Stimulated activated CD8-positive, alpha-beta memory T cell treated with anti-CD3 and anti-CD28 coated beads, Interleukin-7, amount 100 ng/mL, for 4 hours (primary cell): ENCODE measurements at regions not wholly inside any gene's neighbourhood (a gene's known extent, or its start where the extent isn't known, plus 50 kb on each side); places are given as distances from the start of the nearest gene placed in this dataset.

Experiments
- DNase-seq, 2 donors: peaks; one replicate each; pipeline ENCODE4 v3.0.0-alpha.2; 2020; ENCODE audit warnings: low read depth in 2 of 2

DNA sequence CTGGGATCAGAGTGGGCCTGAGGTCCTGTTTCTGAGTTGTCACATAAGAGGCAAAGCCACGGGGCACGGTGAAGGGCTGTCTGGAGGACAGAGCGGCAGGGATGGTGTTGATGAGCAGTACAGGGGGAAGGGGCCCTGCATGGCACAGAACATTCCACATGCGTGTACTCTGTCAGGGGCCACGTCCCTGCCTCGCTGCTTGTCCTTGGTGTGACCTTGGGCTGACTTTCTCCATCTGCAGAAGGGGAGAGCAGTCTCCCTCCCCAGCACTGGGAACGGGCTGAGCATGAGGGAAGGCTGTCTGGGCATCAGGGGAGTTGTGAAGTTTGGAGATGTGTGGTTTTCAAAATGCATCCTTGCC lies 71.5 kb upstream of the GSE1 start:
- no peak for DNase-seq

DNA sequence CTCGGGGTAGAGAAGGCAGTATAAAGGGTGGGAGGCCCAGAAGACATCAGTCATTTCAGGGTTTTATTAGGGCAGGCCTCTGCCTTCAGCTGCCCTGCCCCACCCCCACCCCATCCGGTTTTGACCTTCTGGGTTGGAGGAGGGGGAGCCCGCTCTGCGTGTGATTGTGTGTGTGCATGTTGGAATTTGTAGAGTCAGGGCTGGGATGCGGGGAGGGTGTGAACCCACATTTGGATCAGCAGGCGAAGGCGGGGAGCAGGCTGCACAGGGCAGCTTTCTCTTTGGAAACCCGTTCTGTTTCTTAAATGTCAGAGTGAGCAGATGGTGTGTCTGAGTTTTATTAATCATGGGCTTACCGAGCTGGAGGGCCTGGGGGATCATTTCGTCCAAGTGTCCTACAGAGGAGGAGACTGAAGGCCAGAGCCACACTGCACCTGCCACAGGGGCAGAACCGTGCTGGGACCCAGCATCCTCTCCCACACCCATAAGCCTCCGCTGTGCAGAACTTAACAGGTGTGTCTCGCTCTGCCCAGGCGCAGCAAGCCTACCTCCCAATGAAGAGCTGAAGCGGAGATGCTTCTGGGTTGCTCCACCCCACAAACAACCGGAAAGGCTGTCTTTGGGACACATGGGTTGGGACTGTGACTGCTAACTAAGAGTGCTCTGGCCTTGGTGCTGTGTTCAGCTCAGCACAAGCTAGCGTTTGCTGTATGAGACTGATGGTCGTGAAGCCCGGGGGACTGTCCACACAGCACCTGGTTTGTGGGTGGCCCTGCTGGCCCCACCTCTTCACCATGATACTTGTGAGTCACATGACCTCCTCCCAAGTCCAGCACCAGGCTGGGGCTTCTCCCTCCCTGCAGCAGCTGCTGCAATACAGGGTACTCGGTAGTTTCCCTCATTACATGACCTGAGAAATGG lies 70.9 kb upstream of the GSE1 start:
- DNase-seq, result no peak

DNA sequence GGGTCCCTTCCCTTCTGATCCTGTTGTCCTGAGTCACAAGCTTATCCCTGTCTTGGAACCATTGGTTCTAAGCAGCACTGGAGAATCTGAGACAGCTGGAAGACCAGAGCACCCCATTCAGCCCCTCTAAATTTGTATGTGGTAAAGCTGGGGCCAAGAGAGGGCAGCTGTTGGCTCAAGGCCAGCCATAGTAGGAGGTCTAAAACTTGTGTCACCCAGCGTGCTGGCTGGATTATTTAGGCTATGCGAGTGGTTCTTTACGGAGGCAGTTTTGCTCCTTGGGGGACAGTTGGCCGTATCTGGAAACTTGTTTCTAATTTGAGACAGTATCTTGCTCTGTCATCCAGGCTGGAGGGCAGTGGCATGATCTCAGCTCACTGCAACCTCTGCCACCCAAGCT lies 69.6 kb upstream of the GSE1 start:
- no peak for DNase-seq

DNA sequence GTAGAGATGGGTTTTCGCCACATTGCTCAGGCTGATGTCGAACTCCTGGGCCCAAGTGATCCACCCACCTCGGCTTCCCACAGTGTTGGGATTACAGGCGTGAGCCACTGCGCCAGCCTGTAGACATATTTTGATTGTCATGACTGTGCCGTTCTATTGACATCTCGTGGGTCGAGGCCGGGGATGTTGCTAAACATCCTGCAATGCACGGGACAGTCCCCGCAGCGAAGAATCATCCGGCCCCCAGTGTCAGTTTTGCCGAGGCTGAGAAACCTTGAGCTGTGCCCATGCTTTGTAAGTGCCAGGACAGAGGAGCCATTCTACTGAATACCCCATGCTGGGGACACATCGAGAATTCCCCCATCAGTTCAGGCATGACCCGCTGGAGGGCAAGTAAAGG lies 69.1 kb upstream of the GSE1 start:
- DNase-seq, result no peak

DNA sequence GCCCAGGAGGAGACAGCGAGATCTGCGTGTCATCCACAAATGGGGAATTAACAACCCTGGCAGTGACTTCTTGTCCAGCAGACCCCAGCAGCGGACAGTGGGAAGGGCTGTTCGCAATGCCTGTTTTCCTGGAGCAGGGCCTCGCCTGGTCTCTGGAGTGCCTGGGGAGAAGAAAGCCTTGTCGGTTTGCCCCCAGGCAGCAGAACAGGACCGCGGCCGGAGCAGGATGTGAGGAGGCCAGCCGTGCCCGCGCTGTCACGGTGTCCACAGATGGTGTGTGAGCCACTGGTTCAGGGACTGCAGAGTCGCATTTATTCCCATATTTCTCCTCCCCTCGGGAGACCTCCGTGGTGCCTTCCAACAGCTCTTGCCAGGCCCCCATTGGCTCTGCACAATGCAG lies 68.5 kb upstream of the GSE1 start:
- DNase-seq, result no peak

DNA sequence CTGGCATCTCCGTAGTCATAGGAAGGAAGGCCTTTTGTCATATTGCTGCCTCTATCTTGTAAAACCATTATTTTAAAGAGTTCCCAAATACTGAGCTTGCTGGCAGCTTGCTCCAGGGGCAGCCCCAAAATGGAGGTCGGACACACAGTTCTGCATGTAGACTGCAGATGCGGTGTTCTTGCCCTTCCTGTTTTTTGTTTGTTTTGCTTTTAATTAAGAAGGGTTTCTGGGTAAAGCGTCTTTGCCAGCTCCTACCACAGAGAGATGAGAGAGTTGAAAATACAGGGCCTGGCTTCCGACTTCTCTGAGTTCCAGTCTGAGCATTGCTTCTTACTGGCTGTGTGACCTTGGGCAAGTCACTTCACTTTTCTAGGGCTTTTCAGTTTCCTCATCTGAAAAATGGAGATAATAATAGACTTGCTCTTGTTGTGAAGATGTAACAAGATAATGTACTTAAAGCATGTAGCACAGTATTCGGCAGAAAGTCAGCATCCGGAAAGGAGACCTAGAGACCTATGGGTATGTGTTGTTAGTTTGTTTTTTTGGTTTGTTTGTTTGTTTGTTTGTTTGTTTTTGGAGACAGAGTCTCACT lies 67.8 kb upstream of the GSE1 start:
- no peak for DNase-seq

DNA sequence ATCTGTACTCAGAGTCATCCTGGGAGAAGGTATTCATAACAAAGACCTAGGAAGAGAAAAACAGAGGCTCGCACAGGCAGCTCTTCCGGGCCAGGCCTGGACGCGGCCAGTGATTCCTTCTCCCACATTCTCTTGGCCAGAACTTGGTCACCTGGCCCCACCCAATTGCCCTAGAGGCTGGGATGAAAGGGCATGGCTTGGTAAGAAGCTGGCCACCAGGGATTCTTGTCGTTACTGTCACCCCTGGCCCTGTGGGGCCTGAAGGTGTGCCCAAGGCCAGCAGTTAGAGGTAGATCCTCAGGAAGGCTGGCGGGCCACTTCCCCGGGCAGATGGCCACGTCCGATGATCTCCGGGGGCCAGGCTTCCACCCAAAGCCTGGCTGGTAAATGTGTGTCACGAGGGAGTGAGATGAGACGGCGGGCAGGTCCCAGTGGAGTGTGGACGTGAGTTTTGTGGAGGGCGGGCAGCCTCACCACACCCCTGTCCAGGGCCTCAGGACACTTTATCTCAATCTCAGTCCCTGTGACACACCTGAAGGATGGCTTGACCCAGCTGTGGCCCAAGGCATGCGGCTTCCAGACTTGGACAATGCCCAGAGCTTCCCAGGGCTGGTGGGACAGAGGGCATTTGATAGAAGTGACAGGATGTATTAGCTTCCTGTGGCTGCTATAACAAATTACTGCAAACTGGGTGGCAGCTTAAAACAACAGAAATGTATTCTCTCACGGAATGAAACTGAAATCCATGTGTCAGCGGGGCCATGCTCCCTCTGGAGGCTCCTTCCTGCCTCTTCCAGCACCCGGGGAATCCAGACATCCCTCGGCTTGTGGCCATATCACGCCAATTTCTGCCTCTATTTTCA lies 66.3 kb upstream of the GSE1 start:
- no peak for DNase-seq

DNA sequence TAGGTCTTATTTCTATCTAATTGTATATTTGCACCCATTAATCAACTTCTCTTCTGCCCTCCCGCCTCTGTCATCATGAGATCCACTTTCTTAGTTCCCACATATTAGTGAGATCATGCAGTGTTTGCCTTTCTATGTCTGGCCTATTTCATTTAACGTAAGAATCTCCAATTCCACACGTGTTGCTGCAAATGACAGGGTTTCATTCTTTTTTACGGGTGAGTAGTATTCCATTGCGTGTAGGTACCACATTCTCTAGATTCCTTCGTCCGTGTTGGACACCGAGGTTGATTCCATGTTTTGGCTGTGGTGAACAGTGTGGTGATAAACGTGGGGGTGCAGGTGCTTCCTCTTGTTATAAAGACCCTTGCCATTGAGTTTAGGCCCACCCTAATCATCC lies 64.7 kb upstream of the GSE1 start:
- no peak for DNase-seq

DNA sequence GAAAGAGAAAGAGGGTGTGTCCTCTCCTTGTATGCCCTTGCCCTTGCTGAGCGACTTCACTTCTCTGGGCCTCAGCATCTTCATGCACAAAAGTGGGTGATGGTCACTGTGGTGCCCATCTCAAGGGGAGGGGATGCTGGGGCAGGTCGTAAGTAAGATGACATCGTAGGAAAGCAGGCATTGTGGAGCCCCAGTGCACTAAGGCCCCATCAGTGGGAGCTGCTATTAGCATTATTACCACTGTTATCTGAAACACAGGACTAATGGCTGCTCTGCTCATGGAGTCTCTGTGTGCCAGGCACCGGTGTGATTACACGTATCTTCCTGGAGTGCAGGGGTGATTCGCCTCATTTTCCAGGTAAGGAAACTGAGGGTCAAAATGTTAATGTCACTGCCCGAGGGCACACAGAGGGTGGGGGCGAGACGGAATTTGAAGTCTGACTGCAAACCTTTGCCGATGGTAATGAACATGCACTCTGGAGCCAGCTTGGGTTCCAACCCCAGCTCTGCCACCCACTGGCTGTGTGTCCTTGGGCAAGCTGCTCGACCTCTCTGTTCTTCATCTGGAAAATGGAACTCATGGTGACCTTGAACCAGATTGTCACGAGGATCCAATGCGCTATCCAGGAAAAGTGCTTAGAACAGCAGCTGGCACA lies 63.2 kb upstream of the GSE1 start:
- no peak for DNase-seq

DNA sequence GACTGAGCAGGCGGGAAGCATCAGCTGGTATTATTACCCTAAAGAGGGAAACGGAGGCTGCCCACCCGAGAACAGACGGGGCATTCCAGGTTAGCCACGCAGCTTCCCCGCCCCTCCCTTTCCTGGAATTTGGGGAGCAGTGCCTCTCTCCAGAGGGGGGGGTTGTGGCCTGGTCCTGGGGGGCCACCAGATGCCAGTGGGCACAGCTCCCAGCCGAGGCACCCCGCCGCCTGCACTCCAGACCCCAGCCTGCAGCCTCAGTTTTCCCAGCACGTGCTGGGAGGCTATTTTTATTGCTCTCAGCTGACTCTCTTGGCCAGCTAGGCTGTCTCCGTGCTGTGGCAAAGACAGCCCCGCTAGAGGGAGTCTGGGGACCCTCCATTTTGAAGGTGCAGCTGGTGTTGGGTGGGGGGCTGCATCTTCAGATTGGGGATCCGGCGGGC lies 62.7 kb upstream of the GSE1 start:
- no peak for DNase-seq

DNA sequence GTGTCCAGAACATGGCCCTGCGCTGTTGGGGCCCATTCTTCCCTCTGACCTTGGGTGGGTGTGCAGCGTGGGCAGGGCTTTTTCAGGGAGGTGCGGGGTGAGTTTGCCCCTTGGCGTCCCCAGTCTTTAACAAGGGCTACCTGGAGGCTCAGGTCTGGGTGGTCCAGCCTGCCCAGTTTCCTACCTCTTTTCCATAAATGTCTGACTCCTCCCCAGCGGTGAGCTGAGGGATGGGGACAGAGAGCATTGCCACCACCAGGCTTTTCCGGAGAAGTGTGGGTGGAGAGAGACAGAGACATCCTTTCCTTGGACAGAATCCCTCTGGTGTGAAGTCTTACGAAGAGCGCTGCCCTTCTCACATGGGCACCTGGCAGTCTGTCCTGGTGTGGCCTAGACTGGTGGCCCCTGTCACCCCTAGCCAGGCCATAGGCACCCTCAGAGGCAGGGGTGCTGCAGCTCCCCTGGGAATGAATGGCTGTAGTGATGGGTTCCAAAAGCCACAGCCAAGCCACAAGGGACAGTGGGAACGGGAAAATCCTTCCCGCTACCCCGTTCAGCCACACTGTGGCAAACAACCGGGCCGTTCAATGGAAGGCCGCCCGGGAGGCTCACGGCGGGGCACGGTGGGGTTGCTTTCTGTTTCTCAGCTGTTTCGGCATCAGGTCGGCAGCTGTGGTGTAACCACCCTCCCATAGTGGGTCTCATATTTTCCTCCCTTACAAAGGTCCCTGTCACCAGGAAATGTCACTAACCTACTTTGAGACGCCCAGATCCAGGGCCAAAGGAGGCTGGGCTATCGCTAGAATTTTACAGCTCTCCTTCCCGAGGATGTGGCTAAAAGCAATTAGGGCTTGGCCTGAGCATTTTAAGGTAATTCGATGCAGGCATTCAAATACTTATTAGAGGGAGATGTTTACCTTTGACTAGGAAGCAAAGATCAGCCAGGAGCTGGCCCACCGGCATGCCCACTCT lies 61.9 kb upstream of the GSE1 start:
- no peak for DNase-seq

DNA sequence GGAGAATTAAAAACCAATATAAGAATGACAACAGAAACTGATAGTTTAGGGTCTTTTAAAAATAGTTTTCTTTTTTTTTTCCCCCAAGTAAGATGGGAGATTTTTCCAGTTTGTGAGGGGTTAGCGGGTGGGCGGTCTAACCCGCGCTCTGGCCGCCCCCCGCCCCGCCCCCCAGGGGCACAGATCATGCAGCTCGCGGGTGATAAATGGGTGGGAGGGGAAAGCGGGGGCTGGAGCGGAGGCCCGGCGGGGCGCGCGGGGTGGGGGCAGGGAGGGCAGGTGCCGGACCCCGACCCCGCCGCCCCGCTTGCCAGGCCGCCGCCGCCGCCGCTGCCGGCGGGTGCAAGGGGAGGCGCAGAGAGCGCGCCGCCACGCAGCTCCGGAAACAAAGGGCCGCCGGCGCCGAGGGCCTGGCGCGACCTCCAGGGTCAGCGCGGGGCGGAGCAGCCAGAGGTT lies 60.1 kb upstream of the GSE1 start:
- no peak for DNase-seq

DNA sequence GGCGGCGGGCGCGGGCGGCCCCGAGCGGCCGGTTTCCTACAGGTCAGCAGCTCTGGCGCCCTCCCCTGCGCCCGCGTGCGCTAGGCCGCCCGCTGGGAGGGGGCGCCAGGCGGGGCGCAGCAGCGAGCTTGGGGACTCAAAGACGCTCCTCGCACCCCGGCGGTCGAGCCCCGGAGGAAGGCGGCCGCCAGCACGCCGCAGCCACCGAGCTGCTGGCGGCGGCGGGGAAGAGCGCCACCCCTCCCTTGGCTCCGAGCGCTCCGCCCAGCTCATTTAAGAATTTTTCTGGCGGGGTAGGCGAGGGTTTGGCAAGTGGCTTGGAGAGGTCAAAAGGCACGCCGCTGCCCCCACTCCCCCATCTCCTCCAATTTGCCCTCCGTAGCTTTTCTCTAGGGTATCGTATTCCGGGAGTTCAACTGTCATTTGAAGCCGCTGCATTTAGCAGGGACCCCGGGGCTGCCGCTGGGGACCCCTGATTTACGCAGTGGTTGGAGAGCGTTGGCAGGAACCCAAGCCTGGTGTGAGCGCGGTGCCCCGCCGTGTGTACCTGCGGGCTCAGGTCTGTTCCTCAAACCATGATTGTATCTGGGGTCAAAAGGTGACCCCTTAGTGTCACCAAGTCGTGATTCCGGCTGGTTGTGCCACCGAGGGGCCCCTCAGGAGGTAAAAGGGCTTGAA lies 59.5 kb upstream of the GSE1 start:
- peak in 1 of 2 donors; percentile 47 for DNase-seq

DNA sequence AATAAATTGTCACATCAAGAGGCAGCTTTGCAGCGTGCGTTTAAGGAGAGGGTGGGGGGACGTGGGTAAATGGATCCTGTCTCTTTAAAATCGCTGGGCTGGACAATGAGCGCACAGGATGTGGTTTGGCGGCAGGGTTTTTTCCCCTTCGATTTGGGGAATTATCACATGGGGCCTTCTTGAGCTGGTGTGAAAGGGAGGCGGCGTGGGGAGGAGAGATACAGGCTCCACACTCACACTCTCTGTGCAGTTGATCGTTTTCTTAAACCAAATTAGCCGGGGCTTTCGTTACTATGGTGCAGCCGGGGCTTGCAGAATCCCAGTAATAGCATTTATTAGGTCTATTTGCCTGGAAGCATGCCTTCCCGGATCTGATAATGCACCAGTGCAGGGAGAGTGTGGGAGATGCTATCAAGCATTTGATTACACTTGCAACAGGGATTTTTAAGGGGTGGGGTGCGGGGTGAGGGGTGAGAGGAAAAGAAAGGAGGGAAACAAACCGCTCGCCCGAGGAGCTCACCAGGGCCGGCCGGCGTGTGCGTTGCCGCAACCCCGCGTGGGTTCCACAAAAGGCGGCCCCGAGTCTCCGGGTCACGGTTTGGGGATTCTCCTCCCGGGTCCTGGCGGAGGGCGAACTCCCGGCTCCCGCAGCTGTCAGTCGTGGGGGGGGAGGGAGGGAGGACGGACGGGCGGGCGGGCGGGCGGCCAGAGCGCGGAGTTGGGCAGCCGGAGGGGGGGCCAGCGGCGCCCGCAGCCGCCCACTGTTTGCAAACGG lies 58.8 kb upstream of the GSE1 start:
- DNase-seq, result peak; percentile 73 to 75

DNA sequence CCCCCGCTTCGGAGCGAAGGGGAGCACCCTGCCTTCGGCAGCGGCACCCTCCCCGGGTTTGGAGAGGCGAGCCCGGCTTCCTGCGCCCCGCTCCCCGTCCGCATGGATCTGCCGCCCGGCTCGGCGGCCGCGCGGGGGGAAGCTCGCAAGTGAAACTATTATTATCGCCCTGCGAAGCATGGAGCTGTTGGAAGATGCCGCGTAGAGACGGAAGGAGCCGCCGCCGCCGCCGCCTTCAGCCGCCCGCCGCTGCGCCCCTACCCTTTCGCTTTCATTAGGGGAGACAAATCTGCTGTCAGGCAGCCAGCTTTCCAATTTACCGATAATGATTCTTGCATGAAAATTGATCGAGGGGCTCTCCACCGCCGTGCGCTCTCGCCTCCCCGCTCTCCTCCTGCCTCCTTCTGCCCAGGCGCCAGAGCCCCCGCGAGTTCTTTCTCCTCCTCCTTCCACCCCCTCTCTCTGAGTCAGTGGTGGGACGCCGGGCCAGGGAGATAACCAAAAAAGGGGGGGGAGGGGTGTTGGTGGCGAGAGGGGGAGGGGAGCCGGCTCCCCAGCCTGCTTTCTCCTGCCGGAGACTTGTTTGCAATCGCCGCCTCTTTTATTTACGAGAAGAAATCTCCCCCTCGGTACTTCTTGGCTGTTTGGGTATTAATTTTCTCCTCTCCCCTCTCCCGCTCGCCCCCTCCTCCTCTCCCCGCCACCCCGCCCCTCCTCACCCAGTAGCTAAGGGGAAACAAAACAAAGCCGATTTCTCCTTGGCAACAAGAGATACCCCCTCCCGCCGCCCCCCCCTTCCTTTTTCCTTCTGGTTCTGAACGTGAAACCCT lies 58.0 kb upstream of the GSE1 start:
- DNase-seq, result peak; percentile 69 to 75

DNA sequence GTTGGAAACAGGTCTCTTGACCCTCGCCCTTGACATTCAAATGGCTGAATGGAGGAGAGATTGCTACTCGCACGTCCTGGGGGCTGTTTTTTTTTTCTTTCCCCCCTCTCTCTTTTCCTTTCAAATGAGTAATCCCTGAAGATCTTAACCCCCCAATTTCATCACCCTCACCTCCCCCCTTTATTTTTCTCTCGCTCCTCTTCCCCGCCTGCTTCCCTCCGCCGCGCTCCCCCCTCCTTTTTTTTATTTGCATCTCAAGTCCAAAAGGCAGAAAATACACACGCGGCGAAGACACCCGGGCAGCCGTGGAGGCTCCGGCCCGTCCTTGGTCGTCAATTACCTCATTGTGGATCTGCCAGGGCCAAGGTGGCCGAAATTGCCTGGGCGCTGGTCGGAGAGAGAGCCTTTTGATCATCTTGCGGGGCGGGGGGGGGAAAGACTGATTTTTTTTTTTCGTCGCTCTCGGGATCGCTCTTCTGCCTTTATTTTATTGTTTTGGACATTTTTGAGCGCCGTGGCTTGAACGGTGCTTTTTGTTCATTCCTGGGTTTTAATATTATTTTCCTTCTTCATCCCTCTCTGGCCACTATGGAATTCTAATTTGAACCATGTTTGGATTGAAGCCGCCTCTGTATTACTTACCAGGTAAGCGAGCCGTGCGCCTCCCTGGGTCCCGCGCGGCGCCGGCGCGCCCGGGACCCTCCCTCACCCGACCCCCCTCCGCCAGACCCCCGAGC lies 57.2 kb upstream of the GSE1 start:
- DNase-seq, result no peak

DNA sequence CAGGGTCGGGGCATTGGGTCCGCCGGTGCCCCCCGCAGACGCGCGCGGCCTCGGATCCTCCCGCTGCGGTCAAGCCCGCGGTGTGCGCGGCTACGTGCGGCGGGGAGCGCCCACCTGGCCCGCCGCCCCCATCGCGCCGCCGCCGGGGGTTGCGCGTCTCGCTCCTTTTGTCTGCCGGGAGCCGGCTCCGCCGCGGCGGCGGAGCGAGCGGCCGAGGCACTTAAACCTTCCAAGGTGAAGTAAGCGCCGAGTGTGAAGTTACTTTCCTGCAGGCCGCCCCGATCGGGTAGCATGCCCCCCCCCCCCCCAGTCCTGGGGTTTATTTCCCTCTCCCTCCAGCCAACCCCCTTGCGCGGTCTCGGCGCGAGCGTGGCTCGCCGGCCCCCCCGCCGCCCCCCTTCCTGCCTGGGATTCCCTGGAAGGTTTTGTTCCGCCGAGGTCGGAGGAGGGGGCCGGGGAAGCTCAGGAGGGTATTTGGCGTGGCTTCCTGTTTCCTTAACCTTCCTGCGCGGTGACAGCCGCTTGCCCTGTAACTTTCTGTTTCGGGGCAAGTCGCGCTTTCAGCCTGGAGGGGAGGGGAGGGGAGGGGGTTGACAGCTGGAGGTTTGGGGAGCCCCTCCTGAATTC lies 56.6 kb upstream of the GSE1 start:
- peak; percentile 55 to 59 for DNase-seq
